GM23248 (cell line): ENCODE measurements at regions not wholly inside any gene's neighbourhood (a gene's known extent, or its start where the extent isn't known, plus 50 kb on each side); places are given as distances from the start of the nearest gene placed in this dataset.

Source experiments
- EZH2 ChIP-seq: fragments of 200-600 bp; sonication (generic); IDR thresholded peaks from 2 replicates; pipeline ENCODE4 v1.6.1; 2018; ENCODE audit warnings: antibody characterized with exemption, mild to moderate bottlenecking; ENCODE audit not compliant: insufficient read depth, poor library complexity, severe bottlenecking
- EZH2phosphoT487 ChIP-seq: fragments of 200-600 bp; sonication (generic); IDR thresholded peaks from 2 replicates; pipeline ENCODE4 v1.6.1; 2018; ENCODE audit warnings: antibody characterized with exemption, moderate library complexity, mild to moderate bottlenecking, low read depth; ENCODE audit not compliant: insufficient read depth

DNA sequence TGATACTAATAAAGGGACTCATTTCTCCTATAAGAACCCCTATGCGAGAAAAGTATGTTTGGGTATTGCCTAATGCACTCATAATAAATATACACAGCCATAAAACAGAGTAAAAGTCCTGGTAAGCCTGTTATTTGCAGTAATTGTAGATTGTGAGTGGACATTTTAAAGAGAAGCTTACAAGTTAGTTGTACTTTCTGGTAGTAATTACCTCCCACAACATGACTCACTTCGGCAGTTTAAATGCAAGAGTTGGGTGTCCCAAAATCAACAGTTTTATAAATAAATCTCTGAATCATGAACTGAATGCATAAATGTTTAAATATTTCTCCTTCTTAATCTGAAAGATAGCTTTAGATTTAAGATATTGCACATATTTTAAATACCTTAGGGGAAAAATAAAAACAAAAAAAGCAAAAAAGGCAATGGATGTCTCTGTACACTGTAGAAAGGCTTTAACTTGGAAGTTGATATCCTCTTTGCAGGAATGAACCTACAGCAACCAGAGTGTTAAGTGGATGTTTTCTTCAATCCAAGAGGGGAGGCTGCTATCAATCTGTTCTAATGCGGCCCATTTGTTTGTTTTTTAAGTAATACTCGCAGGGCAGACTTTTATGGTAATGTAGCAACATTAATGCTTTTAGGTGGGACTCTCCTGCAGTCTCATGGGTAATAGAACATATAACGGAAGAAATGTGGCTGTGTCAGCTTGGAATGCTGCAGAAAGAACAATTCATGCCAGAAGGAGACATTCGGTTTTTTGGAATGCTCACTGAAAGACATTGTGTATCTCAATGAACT is 57.3 kb upstream of the ZEB1 start:
- TF ChIP-seq EZH2 = no peak
- TF ChIP-seq EZH2phosphoT487 = no peak
